Liver (tissue), 7 donors: ENCODE measurements at regions not wholly inside any gene's neighbourhood (a gene's known extent, or its start where the extent isn't known, plus 50 kb on each side); places are given as distances from the start of the nearest gene placed in this dataset.

Experiments used
- DNase-seq: peaks from one replicate; pipeline ENCODE4 v3.0.0-alpha.2; 2017; ENCODE audit warnings: low spot score
- H3K27ac ChIP-seq, 2 donors: one replicate each; pipeline ENCODE4 v1.7.0; 2013; ENCODE audit warnings: inconsistent platforms in 2 of 2, low read length in 2 of 2, control low read depth in 1 of 2, low read depth in 1 of 2, mild to moderate bottlenecking in 1 of 2
- H3K27me3 ChIP-seq, 4 donors: one replicate each; pipeline versions ENCODE4 v1.6.1 to v1.7.0; 2013; ENCODE audit warnings: low read length in 3 of 4, inconsistent platforms in 1 of 4, mild to moderate bottlenecking in 1 of 4, moderate library complexity in 1 of 4; ENCODE audit not compliant: control insufficient read depth in 4 of 4, insufficient read depth in 4 of 4
- H3K36me3 ChIP-seq, 4 donors: one replicate each; pipeline versions ENCODE4 v1.6.1 to v1.7.0; 2013; ENCODE audit warnings: low read length in 3 of 4, mild to moderate bottlenecking in 3 of 4, low read depth in 1 of 4, moderate library complexity in 1 of 4; ENCODE audit not compliant: control insufficient read depth in 4 of 4, insufficient read depth in 3 of 4
- H3K4me1 ChIP-seq, 4 donors: one replicate each; pipeline versions ENCODE4 v1.6.1 to v1.7.0; 2013; ENCODE audit warnings: low read length in 3 of 4, mild to moderate bottlenecking in 3 of 4, moderate library complexity in 1 of 4; ENCODE audit not compliant: control insufficient read depth in 4 of 4, insufficient read depth in 4 of 4
- H3K4me3 ChIP-seq, 3 donors: one replicate each; pipeline versions ENCODE4 v1.6.1 to v1.7.0; 2013; ENCODE audit warnings: low read length in 3 of 3, control low read depth in 1 of 3, low read depth in 1 of 3, mild to moderate bottlenecking in 1 of 3
- H3K9ac ChIP-seq, 2 donors: one replicate each; pipeline ENCODE4 v1.7.0; 2013; ENCODE audit warnings: low read length in 2 of 2, mild to moderate bottlenecking in 2 of 2, moderate library complexity in 2 of 2, control low read depth in 1 of 2, low read depth in 1 of 2
- H3K9me3 ChIP-seq, 4 donors: one replicate each; pipeline versions ENCODE4 v1.6.1 to v1.7.0; 2013; ENCODE audit warnings: low read length in 3 of 4; ENCODE audit not compliant: control insufficient read depth in 4 of 4
- ATF3 ChIP-seq: IDR thresholded peaks from 2 replicates; pipeline ENCODE4 v1.6.1; 2016; ENCODE audit warnings: antibody characterized with exemption
- EGR1 ChIP-seq, 2 donors: IDR thresholded peaks; 2 replicates each; pipeline ENCODE4 v1.6.1; 2016 to 2018; ENCODE audit warnings: antibody characterized with exemption in 2 of 2, low read depth in 2 of 2
- GABPA ChIP-seq, 2 donors: IDR thresholded peaks in 1 of 2; conservative IDR thresholded peaks in 1 of 2; 2 replicates each; pipeline ENCODE4 v1.6.1; 2016; ENCODE audit warnings: antibody characterized with exemption in 2 of 2, mild to moderate bottlenecking in 1 of 2, moderate library complexity in 1 of 2
- HNF4A ChIP-seq, 2 donors: conservative IDR thresholded peaks; 2 replicates each; pipeline ENCODE4 v1.6.1; 2016; ENCODE audit warnings: antibody characterized with exemption in 2 of 2, mild to moderate bottlenecking in 2 of 2
- HNF4G ChIP-seq: IDR thresholded peaks from 2 replicates; pipeline ENCODE4 v1.6.1; 2016; ENCODE audit warnings: antibody characterized with exemption
- JUND ChIP-seq, 2 donors: IDR thresholded peaks; 2 replicates each; pipeline ENCODE4 v1.6.1; 2016; ENCODE audit warnings: antibody characterized with exemption in 2 of 2
- MAX ChIP-seq: IDR thresholded peaks from 2 replicates; pipeline ENCODE4 v1.6.1; 2016; ENCODE audit warnings: antibody characterized with exemption
- NR2F2 ChIP-seq: IDR thresholded peaks from 2 replicates; pipeline ENCODE4 v1.6.1; 2016; ENCODE audit warnings: antibody characterized with exemption
- RAD21 ChIP-seq, 2 donors: IDR thresholded peaks; 2 replicates each; pipeline ENCODE4 v1.6.1; 2016; ENCODE audit warnings: antibody characterized with exemption in 2 of 2, mild to moderate bottlenecking in 2 of 2
- REST ChIP-seq: IDR thresholded peaks from 2 replicates; pipeline ENCODE4 v1.6.1; 2016; ENCODE audit warnings: antibody characterized with exemption, mild to moderate bottlenecking
- RXRA ChIP-seq, 2 donors: IDR thresholded peaks; 2 replicates each; pipeline ENCODE4 v1.6.1; 2017 to 2018; ENCODE audit warnings: antibody characterized with exemption in 2 of 2, mild to moderate bottlenecking in 1 of 2
- SP1 ChIP-seq: IDR thresholded peaks from 2 replicates; pipeline ENCODE4 v1.6.1; 2018; ENCODE audit warnings: antibody characterized with exemption, mild to moderate bottlenecking
- TAF1 ChIP-seq: conservative IDR thresholded peaks from 2 replicates; pipeline ENCODE4 v1.6.1; 2016; ENCODE audit warnings: antibody characterized with exemption, mild to moderate bottlenecking
- ZBTB33 ChIP-seq: IDR thresholded peaks from 2 replicates; pipeline ENCODE4 v1.6.1; 2016; ENCODE audit warnings: antibody characterized with exemption
- WGBS: extraction: QIAGEN DNeasy Blood & Tissue Kit; methylation state at CpG from one replicate; pipeline ENCODE4 v1.1.7; 2013; 5-methylcytosine and 5-hydroxymethylcytosine counted together
- donor health status: healthy.
- donor health status: healthy.
- donor health status: healthy.
- donor health status: healthy.

- no peaks in the 10 kb centered on the region for H3K36me3 ChIP-seq
- no peaks in the 10 kb centered on the region for H3K4me1 ChIP-seq
- peaks cover 0 to 4% (median 0%) of the 10 kb centered on the region in 4 donors for H3K27me3 ChIP-seq
- WGBS, result 71% methylated on average over 10 of the region's 10 CpGs
- peak in 1 of 2 donors; percentile 13 for TF ChIP-seq RXRA (IDR thresholded peaks at IDR 0.05)
- TF ChIP-seq HNF4A (conservative IDR thresholded peaks at IDR 0.05), result no peak
- peak; percentile 33 for TF ChIP-seq SP1
- no peak overlapping the region for H3K4me3 ChIP-seq
- H3K9ac ChIP-seq, result no peak overlapping the region
- no peak for DNase-seq
- H3K27ac ChIP-seq, result no peak overlapping the region
- no peaks in the 10 kb centered on the region for H3K9me3 ChIP-seq
Observed at GRCh38 chr19:31023038-31023437, 326.2 kb downstream of the TSHZ3 start.

- H3K36me3 ChIP-seq, result no peaks in the 10 kb centered on the region
- TF ChIP-seq REST (no peak), JUND (IDR thresholded peaks at IDR 0.05) (no peak), RAD21 (IDR thresholded peaks at IDR 0.05) (no peak), HNF4G (no peak)
- WGBS, result 80% methylated on average over 5 of the region's 5 CpGs
- H3K27me3 ChIP-seq, result peaks cover 0 to 4% (median 0%) of the 10 kb centered on the region in 4 donors
- H3K9me3 ChIP-seq, result peaks cover 0 to 3% (median under 1%) of the 10 kb centered on the region in 4 donors
- H3K4me1 ChIP-seq, result no peaks in the 10 kb centered on the region
- no peak overlapping the region for H3K4me3 ChIP-seq
- no peak overlapping the region for H3K27ac ChIP-seq
- H3K9ac ChIP-seq, result no peak overlapping the region
- DNase-seq, result no peak
Observed at GRCh38 chr19:31018936-31019335, 330.3 kb downstream of the TSHZ3 start.

- TF ChIP-seq TAF1, result no peak
- no peak for TF ChIP-seq HNF4G
- TF ChIP-seq GABPA (IDR thresholded peaks at IDR 0.05 in 1 of 2, conservative IDR thresholded peaks at IDR 0.05 in 1 of 2), result no peak
- no peak for TF ChIP-seq ATF3
- no peak for TF ChIP-seq ZBTB33
- TF ChIP-seq EGR1 (IDR thresholded peaks at IDR 0.05; ENCODE audit: low read depth in 2 of 2), result no peak
- no peak for TF ChIP-seq NR2F2
- TF ChIP-seq MAX, result no peak
- no peak overlapping the region for H3K4me3 ChIP-seq
- WGBS, result 64% methylated on average over 4 of the region's 4 CpGs
Observed at GRCh38 chr19:31015778-31016177, 333.5 kb downstream of the TSHZ3 start.

More at GRCh38 chr19:31015778-31016177, 333.5 kb downstream of the TSHZ3 start:
- Histone ChIP-seq H3K9ac (no peak overlapping the region), H3K27me3 (peaks cover 0 to 4% (median 0%) of the 10 kb centered on the region in 4 donors), H3K9me3 (peaks cover 0 to 3% (median under 1%) of the 10 kb centered on the region in 4 donors), H3K27ac (no peak overlapping the region), H3K4me1 (no peaks in the 10 kb centered on the region), H3K36me3 (no peaks in the 10 kb centered on the region)
- no peak for DNase-seq
